ENCODE measurements at regions not wholly inside any gene's neighbourhood (a gene's known extent, or its start where the extent isn't known, plus 50 kb on each side); places are given as distances from the start of the nearest gene placed in this dataset.

DNA sequence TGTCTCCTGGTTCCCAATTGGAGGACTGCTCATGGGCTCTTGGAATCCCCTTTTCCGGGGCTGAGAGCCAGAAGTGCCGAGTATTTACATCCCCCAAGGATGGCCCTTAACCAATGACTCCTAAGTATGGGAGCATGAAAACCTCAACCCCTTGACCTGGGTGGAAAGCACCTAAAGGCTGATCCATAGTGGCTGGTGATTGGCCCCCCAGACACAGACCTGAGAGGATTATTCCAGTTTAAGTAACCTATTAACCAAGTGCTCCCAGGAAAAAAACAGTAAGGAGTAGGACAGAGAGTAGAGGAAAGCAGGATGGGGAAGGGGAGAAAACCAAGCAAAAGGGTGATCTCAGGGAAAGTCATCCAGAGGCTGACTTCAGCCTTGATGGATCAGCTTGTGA lies 206.1 kb upstream of the RND3 start:
- TF ChIP-seq CTCF (conservative IDR thresholded peaks at IDR 0.05; ENCODE audit: low read length) = no peak
- no peak for DNase-seq (ENCODE audit: low read depth)
- no peak overlapping the region for H3K4me3 ChIP-seq (ENCODE audit: low read length)

GRCh38 chr2:150690870-150691269 lies 203.4 kb upstream of the RND3 start:
- TF ChIP-seq CTCF (conservative IDR thresholded peaks at IDR 0.05; ENCODE audit: low read length) = no peak
- peak; percentile 44 for DNase-seq (ENCODE audit: low read depth)
- H3K4me3 ChIP-seq (ENCODE audit: low read length) = no peak overlapping the region

DNA sequence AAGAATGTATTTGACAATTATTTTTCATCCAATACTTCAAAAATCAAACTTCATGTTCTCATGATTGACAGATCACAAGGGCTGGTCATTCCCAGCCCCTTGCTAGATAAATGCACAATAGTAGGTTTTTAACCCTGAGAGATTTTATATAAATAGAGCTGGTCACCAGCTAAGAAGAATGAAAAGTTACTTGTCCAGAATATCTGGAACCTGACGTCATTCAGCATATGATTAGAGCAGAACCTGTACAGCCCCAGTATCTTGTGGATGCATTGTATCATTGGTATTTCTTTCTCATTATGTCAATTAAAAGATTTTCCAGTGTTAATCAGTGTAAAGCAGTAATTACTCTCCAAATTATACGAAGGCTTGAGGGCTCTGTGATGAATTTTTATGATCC lies 202.8 kb upstream of the RND3 start:
- no peak overlapping the region for H3K4me3 ChIP-seq (ENCODE audit: low read length)
- no peak for DNase-seq (ENCODE audit: low read depth)
- no peak for TF ChIP-seq CTCF (conservative IDR thresholded peaks at IDR 0.05; ENCODE audit: low read length)

GRCh38 chr2:150689590-150689989 lies 202.1 kb upstream of the RND3 start:
- TF ChIP-seq CTCF (conservative IDR thresholded peaks at IDR 0.05; ENCODE audit: low read length) = no peak
- no peak overlapping the region for H3K4me3 ChIP-seq (ENCODE audit: low read length)
- DNase-seq (ENCODE audit: low read depth) = peak; percentile 66

DNA sequence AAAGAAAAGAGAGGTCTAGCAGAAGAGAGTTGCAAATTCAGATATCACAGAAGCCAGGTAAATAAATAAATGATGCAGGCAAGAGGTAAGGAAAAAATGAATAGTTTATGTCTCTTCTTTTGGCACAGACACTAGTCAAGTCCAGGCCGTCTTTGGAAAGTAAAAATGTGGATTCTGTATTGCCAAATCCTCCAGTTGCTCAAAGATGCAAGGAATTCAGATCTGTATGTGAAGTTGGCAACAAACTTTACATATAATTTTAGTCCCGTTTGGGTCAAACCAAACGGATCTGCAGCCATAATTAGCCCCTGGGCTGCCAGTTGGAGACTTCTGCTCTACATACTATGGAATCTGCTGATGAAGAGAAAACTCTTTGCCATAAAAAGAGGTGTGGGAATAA lies 200.5 kb upstream of the RND3 start:
- no peak for TF ChIP-seq CTCF (conservative IDR thresholded peaks at IDR 0.05; ENCODE audit: low read length)
- peak; percentile 5 for DNase-seq (ENCODE audit: low read depth)
- H3K4me3 ChIP-seq (ENCODE audit: low read length) = no peak overlapping the region

- no peak overlapping the region for H3K4me3 ChIP-seq (ENCODE audit: low read length)
- no peak for TF ChIP-seq CTCF (conservative IDR thresholded peaks at IDR 0.05; ENCODE audit: low read length)
- peak; percentile 9 for DNase-seq (ENCODE audit: low read depth)
Observed at GRCh38 chr2:150686391-150686790, 198.9 kb upstream of the RND3 start.

DNA sequence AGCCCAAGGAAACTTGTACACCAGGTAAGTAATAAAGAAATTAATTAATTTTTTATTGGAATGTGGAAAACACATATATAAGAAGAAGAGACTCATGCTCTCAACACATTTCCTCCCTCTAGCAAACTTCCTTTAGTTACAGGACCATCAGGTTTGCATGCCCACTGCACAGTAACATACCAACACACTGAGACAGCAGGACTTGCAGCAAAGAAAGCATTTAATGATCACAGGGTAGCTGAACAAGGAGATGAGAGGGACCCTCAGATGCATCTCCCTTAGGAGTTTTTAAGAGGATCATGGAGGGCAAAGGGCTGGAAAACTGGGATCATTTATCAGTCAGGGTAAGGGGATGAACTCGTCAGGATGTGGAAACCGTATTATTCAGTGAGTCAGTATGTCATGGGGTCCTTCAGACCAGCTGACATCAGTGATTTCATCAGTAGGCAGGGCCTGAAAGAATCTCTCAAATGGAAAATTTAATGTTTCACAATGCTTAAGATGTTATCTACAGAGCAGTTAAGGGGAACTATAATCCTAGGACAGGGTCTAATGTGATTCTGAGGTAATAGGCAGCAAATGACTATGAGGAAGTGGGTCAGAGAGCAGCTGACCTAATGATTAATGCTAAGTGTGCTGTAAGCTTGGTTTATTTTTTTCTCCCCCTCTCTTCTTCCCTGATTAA lies 193.8 kb upstream of the RND3 start:
- peak; percentile 71 for DNase-seq (ENCODE audit: low read depth)
- no peak for TF ChIP-seq CTCF (conservative IDR thresholded peaks at IDR 0.05; ENCODE audit: low read length)

More for the DNA sequence above, 193.8 kb upstream of the RND3 start:
- H3K4me3 ChIP-seq (ENCODE audit: low read length) = no peak overlapping the region

All from AG10803 (cell line).